Fibroblast of skin of back (primary cell): ENCODE measurements at regions not wholly inside any gene's neighbourhood (a gene's known extent, or its start where the extent isn't known, plus 50 kb on each side); places are given as distances from the start of the nearest gene placed in this dataset.
A peak's percentile ranks its signal among the peaks of the same experiment; 100 is the strongest.

ENCODE experiments used
- DNase-seq: peaks from one replicate; pipeline ENCODE4 v3.0.0-alpha.2; 2013

GRCh38 chr11:128407962-128408361 is 179.4 kb downstream of the ETS1 start:
- peak; percentile 89 for DNase-seq

DNA sequence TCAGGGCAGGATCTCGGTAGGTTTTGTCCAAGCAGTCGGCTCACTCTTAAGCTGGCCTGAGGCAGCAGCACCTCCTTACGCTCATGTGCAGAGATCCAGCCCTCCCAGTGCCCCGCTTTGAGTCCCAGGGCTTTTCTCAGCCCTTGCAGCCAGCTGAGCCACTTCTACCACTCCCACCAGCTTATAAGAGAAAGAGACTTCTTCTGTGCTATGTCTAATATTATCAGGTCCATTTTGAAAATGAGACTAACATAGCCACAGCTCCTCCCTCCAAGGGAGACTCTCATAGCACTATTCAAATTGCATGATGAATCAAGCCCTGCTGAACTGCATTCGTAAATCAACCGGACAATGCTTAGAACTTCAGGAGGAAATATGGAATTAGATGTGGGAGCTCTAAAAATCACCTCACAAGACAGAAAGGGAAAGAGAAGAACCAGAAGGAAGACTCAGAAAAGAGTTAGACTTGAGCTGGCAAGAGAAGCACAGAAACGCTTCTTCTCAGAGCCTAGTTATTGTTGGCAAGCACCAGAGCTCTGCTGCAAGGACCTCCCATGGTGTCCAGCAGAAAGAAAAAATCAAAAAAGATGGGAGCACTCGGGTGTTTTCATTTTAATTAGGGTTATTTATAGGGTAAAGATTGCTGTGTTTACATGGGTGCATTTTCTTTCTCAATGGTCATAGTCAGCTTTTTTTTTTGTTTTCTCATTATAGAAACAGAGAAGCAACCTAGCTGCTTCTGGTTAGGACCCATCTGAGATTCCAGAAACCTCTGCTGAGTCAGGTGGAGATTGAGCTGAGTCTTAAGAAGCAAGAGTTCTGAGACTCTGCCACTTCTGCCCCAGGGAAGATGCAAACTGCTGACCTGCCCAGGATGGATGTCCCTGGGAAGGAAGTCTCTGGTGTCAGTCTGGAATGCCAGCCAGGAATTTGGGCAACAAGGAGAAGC is 181.4 kb downstream of the ETS1 start:
- peak; percentile 60 for DNase-seq

DNA sequence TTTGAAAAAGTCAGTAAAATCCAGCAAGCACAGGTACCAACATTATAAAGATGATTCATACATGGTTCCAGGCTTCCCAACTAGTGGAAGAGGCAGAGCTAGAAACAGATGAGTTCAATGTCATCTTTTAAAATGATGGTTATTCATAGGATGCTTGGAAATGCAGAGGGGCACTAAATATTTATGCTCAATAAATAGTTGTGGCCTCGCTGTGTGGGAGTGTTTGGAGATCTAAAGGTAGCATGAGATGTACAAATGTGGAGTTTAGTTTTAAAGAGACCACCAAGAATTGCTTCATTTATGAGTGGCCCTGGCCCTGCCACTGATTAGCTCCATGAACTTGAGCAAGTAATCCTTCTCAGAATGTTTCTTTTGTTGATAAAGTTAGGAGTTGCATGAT is 182.2 kb downstream of the ETS1 start:
- no peak for DNase-seq

DNA sequence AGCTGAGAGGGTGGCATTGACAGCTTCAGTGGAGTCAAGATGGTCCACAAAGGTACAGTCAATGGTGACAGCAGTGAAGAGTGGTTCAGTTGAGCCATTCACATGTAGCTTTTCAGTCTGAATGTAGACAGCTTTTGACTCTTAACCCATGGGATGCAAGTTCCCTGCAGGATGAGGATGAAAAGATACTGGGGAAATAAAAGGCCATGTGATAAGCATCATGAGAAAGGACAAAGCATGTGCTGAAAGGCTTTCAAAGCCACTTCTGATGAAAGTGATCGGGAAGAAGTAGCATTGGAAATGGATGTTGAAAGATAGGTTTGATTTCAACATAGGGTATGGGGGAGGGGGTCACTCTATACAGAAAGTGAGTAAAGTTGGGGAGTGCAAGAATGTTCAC is 182.9 kb downstream of the ETS1 start:
- no peak for DNase-seq

- peak; percentile 89 for DNase-seq
Observed at GRCh38 chr11:128400382-128401203, 186.8 kb downstream of the ETS1 start.

GRCh38 chr11:128399251-128400121 is 187.9 kb downstream of the ETS1 start:
- DNase-seq = peak; percentile 76

- no peak for DNase-seq
Observed at GRCh38 chr11:128398517-128399250, 188.7 kb downstream of the ETS1 start.

- DNase-seq = no peak
Observed at GRCh38 chr11:128397362-128397761, 190.0 kb downstream of the ETS1 start.

- peak; percentile 68 for DNase-seq
Observed at GRCh38 chr11:128394431-128395089, 192.8 kb downstream of the ETS1 start.

GRCh38 chr11:128392259-128392658 is 195.1 kb downstream of the ETS1 start:
- DNase-seq = no peak

DNA sequence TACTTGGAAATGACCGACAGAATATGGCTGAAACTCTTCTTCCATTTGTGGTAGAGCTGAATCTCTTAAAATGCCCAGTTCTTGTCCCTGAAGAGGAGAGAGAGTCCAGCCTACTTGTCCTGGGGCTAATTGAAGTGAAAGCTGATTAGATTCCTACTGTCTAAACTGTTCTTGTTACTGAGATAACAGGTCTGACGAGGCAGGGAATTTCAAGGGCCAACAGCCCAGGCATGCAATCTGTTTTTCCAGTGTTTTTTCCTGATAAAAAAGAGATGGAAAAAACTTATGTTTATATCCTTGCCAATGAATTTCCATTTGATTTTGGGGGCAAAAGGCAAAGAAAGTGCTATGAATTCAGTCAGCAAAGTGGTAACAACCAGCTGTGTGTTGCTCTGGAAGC is 195.5 kb downstream of the ETS1 start:
- DNase-seq = no peak

- DNase-seq = no peak
Observed at GRCh38 chr11:128390246-128390645, 197.1 kb downstream of the ETS1 start.

DNA sequence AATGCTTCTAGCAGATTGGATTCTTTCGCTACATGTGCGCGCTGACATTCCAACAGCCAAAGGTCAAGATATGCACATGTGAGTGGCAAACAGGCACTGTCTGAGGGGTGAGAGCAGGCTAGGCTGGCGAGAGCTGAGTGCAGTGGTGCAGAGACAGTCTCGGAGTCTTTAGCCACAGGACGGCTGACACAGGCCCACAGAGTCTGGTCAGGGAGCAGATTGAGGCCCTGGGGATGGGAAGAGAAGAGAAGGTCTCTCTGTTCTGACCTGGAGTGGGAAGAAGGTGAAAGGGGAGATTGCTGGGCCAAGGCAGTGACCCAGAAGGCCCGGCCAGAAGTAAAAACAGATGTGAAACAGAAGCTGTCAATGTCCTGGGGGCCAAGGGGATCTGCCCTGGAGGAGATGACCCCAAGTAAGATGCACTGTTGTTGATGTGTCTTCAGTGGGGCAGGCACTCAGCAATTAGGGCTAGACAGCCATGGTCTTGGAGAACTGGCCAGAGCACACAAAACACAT is 197.8 kb downstream of the ETS1 start:
- DNase-seq = no peak

- no peak for DNase-seq
Observed at GRCh38 chr11:128388206-128388815, 199.0 kb downstream of the ETS1 start.

- DNase-seq = peak; percentile 35
Observed at GRCh38 chr11:128379587-128380580, 207.5 kb downstream of the ETS1 start.

DNA sequence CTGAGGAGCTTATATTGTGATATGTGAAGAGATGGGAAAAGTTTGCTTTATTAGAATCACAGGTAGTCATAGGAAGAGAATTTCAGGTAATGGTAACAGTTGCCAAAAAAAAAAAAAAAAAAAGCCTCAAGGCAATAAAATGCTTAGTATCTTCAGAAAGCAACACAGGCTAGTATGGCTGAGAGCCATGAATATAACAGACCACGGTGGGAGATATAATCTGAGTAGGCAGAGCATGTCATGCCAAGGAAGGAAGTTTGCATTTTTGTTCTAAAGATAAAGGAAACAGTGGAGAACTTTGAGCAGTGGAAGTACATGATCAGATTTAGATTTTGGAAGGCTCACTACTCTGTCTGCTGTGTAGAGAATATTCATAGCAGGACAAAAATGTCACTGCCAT is 211.4 kb downstream of the ETS1 start:
- DNase-seq = no peak

GRCh38 chr11:128374026-128374425 is 213.3 kb downstream of the ETS1 start:
- no peak for DNase-seq

GRCh38 chr11:128372977-128373376 is 214.4 kb downstream of the ETS1 start:
- DNase-seq = no peak

GRCh38 chr11:128367573-128367972 is 219.8 kb downstream of the ETS1 start:
- DNase-seq = no peak
